GM19240 (cell line): ENCODE measurements at regions not wholly inside any gene's neighbourhood (a gene's known extent, or its start where the extent isn't known, plus 50 kb on each side); places are given as distances from the start of the nearest gene placed in this dataset.
"Not testable (repeated sequence)": the region's sequence is repeated elsewhere in the genome, so short reads cannot be mapped to it uniquely, and the experiment has no call there.

Experiments
- DNase-seq: peaks from one replicate; pipeline ENCODE4 v3.0.0; 2011; ENCODE audit warnings: low spot score; ENCODE audit not compliant: insufficient read length

DNA sequence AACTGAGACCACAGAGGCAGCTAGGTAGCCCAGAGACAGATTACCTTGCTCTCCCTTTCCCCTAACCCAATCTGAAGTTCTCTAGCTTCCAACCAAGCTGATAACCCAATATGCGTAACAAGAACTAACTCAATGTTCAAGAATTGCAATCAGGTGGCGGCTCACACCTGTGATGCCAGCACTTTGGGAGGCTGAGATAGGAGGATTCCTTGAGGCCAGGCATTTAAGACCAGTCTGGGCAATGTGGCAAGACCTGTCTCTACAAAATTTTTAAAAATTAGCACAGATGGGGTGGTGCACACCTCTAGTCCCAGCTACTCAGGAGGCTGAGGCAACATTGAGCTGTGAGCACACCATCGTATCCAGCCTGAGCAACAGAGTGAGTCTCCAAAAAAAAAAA, 86.7 kb upstream of the IPO5 start:
- no peak for DNase-seq

DNA sequence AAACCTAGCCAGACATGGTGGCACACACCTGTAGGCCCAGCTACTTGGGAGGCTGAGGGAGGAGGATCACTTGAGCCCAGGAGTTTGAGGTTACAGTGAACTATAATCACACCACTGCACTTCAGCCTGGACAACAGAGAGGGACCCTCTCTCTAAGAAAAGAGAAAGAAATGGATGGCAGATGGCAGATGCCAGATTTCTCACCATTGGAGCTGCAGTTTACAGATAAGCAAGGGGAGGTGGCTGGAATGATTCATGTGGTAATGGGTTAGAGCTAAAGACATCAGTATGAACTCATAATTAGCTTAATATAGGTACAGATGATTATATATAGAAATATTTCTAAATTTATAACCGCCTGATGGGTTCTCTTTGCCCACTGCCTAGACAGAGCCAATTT, 80.1 kb upstream of the IPO5 start:
- DNase-seq, result no peak

DNA sequence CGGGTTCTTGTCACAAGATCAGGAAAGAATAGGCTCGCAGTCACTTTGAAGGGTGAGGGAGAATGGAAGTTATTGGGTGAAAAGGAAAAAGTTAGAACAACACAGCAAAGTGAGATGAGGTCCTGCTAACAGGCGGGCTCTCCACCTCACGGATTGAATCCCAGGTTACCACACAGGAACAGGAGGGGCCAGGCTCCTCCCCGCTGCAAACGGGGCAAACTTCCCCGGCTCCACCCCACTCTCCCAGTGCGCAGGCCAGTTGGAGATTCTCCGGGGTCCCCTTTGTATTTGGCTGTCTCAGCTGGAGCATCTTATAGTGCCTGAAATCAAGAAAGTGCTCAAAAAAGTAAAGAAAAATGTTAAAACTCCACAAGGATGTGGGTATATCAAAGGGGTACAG, 78.3 kb upstream of the IPO5 start:
- no peak for DNase-seq

DNA sequence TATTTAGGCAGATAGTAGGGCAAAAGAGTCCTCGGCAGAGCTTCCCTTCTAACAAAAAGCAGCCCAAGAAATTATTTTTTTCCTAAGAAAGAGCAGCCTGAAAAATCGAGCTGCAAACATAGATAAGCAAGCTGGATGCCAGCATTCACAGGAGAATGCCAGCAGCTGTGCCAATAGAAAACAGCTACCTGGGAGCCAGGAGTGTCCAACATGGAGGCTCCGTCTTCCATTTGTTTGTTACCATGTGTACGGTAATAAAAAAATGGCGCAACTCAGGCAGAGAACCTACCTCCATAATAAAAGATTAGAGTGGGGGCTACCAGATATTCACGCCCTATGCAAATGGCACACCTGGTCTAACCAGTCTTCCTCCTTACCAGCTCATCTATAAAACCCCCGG, 77.6 kb upstream of the IPO5 start:
- no peak for DNase-seq

DNA sequence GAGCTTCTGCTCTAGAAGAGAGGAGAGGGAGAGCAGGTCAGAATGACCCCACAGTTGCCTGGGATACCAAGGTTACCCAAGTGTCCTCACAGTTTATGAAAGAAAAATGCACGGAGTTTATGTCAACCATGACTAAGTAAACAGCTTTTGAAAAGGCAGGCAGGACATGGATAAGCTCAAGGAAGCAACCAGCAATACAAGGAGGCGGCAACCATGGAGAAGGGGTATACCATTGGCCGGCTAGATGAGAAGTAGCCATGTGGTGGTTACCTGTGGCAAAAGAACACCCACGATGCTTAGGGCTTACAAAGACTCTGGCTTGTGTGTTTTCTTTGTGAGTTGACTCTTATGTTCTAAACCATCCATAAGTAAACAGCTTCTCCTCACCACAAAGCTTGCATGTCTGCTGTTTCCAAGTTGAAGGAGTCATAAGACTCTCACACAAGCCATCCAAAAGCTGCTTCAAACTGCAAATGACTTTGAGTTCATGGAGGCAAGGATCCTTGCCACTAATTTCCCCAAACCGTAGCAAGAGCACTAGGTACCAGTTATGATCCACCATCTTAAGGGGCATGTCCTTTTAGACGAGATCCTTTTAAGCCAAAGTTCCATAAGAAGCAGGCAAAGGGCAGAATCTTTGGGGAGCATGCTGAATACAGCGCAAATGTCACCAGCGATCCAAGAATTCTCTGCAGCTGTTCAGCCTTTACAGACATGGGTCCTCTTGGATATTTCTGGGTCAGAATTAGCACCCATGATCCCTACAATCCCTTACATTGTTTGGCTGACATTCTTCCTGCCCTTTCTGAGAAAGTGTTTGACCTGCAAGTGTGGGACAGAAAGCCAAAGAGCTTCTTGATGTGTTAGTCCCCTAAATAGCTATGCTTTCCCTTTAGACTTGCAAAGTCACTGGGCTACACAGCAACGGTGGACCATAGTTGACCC, 74.8 kb upstream of the IPO5 start:
- no peak for DNase-seq

DNA sequence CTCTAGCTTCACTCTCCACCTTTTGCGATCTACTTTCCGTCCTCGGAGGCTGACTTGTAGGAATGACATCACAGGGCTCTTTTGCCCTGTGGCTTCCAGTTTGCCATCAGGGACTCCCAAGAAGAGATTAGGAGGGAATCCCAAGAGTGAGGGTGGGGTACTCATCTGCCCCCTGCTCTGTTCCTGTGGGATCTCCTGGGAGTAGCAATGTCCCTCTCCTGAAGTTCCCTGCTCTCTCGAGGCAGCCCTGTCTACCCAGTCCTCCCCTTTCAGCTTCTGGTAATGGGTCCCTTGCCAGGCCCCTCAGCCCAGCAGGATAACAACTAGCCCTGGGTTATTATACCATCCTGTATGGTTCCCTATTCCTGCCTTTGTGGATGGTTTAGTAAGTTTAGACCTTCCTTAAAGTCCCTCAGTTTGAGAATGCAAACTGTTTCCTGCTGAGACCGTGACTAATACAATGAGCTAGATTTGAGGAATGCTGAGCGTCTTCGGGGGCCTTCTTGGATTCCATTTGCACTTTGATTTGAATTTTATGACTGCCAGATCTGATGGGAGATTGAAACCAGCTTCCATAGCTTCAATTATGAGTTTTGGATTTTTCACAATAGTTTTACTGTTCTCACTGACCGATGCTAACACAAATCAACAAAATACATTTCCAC, 73.7 kb upstream of the IPO5 start:
- DNase-seq, result no peak

DNA sequence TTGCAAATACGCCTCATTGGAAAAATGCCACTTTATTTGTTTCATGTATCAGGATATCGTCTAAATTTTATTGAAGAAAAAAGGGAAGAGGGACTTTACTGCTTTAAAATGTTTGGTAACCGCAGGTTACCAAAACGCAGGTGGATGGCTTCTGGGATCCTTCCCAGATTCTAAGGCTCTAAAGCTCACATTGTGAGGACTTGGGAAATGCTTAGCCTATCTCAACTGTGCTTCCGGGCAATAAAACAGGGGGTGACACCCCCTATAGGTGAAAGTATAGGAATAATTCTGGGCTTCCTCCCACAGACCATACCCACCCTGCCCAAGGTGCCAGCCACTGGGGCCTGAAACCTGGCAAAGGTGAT, 73.2 kb upstream of the IPO5 start:
- DNase-seq, result no peak

DNA sequence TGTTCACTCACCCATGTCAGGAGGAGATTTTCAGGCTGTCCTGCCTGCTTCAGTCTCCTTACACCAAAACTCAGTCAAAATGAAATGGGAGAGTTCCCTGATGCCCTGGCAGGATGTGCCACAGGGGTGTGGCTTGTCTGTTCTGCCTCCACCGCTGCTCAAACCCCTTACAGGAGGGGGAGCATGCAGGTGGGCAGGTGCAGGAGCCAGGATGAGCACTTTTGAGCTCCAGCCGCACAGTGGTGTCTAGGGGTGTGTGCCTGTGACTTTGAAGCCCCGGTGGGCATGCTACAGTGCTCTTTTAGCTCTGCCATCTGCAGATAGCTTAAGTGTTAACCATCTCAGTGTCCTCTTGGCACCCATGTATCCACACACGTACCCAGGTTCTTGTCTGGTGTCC, 71.9 kb upstream of the IPO5 start:
- DNase-seq, result no peak

DNA sequence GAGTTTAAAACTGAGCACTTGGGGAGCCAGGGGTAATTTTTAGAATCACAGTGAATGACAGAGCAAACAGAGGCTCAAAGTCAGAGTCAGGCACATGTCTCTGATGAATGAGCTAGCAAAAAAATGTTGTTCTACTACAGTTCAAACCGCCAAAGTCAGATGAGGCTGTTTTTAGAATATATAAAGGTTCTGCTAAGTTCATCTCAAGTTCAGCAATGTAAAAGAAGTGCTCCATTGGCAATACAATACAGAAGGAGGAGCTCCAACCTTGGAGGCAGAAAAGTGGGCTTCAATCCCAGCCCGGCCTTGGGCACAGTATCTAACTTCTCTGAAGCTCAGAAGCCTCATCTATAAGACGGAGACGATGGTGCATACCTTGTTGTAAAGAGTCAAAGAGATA, 70.1 kb upstream of the IPO5 start:
- no peak for DNase-seq

DNA sequence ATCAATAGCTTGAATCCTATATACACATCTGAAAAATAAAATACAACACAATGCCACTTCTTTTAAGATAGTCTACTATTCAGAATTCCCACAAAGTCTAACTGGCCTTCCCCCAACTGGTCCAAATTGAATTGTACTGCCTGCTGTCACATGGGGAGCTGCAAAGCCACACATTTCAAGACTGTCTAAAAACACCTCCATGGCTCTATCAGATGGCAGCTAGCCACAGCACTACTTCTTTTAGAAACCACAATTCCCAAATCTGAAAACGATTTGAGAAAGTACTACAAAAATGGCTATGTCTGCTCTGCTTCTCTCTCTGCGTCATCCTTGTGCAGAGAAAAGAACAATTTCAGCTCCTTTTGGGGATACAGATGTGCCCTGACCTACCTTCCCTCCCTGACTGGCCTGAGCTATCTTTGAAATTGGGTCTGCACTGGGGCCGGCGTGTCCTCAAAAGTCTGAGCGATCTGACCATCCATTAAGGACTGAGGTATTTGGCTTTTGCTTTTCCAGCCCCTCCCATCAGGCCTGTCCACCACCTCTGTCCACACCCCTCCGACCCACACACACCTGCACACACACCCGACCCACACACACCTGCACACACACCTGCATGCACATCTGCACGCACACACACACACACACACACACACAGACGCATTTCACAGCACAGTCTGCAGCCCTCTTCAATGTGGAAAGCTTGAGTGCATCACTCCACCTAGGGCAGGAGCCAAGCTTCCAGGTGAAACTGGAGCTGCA, 68.6 kb upstream of the IPO5 start:
- no peak for DNase-seq

DNA sequence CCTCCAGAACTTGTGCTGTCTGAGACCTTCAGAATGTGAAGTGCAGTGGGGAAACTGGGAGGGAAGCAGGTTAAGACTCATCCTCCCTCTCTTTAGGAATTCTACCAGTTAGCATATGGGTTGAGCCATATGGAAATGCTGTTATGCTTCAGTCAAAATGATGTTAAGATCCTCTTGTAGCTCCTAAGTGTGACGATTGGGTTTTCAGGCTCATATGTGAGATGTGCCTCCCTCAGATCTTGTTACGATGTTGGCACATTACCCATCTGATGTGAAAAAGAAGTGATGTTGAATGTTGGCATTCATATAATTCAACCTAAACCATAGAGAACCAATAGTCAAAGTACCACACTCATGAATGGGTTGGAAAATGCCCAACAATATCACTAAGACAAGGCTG, 67.8 kb upstream of the IPO5 start:
- DNase-seq, result no peak

DNA sequence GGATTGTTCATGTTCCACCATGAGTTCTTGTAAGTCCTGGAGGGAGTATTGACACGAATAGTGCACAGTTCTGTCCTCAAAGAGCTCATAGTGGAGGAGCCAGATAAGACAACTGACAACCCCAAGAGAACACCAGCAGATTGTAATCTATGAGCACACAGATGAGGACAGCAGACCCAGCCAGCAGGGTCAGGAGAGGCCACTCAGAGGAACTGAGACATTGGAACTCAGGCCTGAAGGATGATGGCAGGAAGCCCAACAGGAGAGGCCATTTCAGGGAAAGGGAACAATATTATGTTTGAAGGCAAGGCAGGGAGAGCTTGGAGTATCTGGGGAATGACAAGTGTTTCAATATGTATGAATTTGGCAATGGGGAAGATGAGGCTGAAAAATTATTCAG, 63.7 kb upstream of the IPO5 start:
- no peak for DNase-seq

DNA sequence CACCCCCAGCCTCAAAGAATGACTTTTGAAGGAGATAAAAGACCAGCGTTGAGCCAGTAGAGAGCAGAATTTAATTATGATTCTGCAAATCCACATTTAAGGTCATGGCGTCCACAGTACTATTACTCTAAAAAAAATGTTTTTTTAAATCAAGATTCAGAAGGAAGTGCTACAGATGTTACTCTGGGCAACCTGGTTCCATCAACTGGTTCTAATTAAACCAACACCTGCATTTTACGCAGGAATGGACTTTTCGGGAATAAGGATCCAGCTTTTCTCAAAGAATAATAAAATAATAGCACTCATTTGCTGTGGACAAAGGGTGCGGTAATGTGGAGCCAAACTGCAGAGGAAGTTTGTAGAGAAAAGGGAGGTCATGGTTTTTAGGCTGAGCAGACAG, 62.9 kb upstream of the IPO5 start:
- no peak for DNase-seq

DNA sequence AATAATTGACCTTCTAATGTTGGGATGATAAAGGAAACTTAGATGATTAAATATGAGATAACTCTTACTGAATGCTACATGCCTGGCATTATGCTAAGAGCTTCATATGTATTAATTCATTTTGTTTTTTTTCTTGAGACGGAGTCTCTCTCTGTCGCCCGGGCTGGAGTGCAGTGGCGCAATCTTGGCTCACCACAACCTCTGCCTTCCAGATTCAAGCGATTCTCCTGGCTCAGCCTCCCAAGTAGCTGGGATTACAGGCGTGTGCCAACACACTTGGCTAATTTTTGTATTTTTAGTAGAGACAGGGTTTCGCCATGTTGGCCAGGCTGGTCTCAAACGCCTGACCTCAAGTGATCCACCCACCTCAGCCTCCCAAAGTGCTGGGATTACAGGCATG, 61.5 kb upstream of the IPO5 start:
- not testable (repeated sequence) for DNase-seq

DNA sequence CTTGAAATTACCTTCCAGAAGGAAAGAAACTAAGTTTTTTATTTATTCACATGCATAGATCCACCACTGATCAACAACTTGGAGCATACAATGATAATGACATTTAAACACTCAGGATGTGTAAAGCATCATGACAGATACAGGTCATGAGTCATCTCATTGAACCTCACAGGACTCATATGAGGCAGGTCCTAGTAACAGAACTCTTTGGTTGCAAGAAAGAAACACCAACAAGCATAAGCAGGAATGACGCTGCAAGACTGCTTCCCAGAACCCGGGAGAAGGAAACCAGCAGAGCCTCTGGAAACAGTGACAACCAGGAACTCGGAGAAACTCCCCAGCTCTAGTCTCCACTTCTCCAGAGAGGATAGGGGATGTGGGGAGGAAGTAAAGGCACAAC, 60.8 kb upstream of the IPO5 start:
- no peak for DNase-seq

DNA sequence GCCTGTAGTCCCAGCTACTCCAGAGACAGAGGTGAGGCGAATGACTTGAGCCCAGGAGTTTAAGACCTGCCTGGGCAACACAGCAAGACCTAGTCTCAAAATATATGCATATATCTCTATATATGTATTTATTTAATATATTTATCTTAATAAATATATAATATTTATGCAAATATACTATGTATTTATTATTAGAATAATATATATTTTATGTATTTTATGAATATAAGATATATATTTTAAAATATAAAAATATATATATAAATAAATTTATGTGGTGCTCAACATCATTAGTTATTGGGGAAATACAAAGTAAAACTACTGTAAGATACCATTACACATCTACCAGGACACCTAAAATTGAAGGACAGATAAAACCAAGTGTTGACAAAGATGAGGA, 58.1 kb upstream of the IPO5 start:
- DNase-seq, result no peak

DNA sequence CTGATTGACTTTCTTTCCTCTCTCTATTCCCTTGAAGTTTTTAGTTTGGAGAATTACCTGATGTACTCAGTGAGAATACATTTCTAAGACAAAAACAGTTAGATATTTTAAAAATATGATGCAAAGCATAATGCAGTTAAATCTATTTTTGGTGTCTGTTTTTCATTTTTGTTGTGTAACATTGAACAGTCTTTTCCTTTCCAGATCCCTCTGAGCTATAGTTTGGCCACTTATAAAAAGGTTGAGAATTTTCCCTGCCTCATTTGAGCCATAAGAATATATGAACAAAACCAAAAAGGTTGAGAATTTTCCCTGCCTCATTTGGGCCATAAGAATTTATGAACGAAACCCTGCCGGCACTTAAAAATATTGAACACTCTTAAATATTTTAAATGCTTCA, 57.0 kb upstream of the IPO5 start:
- no peak for DNase-seq

DNA sequence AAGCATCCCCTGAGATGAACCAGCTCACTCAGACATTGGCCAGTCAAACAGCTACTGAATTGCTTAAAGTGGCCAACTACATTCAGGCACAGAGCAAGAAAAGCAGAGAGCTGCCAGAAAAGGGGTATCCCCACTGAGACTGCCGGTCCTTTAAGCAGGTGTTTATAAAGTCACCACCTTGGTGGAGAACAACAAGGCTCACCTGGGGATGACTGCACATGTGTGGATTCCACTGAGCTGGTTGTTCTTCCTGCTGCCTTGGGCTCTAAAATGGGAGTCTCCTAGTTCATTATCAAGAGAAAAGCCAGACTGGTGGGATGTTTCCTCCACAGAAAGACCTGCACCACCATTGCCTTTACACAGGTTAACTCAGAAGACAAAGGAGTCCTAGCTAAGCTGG, 51.8 kb upstream of the IPO5 start:
- no peak for DNase-seq
